ENCODE measurements at regions not wholly inside any gene's neighbourhood (a gene's known extent, or its start where the extent isn't known, plus 50 kb on each side); places are given as distances from the start of the nearest gene placed in this dataset.

DNA sequence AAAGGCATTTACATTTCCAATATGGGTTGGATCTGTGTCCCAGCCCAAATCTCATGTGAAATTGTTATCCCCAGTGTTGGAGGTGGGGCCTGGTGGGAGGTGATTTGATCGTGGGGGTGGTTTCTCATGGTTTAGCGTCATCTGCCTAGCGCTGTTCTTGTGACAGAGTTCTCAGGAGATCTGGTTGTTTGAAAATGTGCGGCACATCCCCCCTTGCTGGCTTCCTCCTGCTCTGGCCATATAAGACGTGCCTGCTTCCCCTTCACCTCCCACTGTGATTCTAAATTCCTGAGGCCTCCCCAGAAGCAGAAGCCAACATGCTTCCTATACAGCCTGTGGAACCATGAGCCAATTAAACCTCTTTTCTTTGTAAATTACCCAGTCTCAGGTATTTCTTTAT is 126.2 kb upstream of the FNDC3A start:
- Mint-ChIP-seq H3K9me3 (ENCODE audit: low read depth) (no peaks in the 10 kb centered on the region), H3K4me1 (ENCODE audit: low read depth) (peaks cover 29% of the 10 kb centered on the region), H3K36me3 (no peaks in the 10 kb centered on the region), H3K27me3 (peaks cover 5% of the 10 kb centered on the region), H3K4me3 (no peak overlapping the region), H3K27ac (no peak overlapping the region)

DNA sequence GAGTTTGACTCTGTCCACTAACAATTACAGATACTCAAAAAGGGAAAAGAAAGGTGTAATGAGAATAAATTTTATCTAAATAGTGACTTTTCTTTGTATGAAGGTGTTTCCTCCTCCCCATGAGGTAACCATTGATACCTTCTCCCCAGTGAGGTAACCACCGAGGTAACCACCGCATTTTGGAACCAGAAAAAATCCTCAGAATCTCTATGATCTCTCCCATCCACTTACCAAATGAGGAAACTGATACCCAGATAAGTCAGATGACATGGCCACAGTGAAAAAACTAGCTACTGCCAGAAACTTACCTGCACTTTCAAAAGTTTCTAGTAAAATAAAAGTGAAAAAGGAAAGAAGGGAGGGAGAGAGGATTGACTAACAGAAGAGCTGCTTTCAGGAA is 124.0 kb upstream of the FNDC3A start:
- Mint-ChIP-seq H3K9me3 (ENCODE audit: low read depth) (no peaks in the 10 kb centered on the region), H3K4me1 (ENCODE audit: low read depth) (peaks cover 29% of the 10 kb centered on the region), H3K36me3 (no peaks in the 10 kb centered on the region), H3K27me3 (peaks cover 5% of the 10 kb centered on the region), H3K27ac (no peak overlapping the region), H3K4me3 (peak overlapping the region; percentile 3)

DNA sequence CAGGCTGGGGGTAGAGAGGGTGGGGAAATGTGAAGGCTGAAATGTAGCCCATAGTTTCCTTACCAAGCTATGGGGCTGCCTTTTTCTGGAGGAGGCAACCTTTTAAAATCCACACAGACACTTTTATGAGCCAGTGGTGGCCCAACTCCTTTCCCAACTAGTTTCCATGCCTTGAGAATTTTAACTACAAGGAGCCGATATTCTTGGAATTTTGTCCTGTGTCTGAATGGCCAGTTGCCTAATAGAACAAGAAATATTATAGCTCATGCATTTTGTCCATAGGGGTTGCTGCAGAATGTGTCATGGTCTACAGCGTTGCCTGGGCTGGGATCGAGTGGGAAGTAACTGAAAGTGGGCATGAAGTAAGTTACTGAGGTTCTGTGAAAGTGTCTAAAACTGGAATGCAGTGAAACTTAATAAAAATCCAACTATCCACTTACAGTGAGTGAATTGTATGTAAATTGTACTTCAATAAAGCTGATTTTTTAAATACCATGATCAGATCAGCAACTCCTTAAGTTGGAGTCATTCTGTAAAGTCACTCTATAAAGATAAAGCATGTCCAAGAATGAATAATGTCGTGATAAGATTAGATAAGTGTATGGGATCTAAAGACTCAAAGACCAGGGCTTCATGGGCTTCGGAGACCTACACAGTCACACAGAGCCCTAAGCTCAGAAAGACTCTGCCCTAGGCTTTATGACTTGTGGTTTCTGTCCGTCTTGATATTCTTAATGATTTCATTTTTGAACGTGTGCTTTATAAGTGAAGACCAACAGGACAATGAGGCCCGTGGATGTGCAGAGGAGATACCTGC is 122.6 kb upstream of the FNDC3A start:
- Mint-ChIP-seq H3K27ac (no peak overlapping the region), H3K4me1 (ENCODE audit: low read depth) (peaks cover 36% of the 10 kb centered on the region), H3K27me3 (peaks cover 3% of the 10 kb centered on the region), H3K36me3 (no peaks in the 10 kb centered on the region), H3K9me3 (ENCODE audit: low read depth) (no peaks in the 10 kb centered on the region), H3K4me3 (peak overlapping the region; percentile 12)

DNA sequence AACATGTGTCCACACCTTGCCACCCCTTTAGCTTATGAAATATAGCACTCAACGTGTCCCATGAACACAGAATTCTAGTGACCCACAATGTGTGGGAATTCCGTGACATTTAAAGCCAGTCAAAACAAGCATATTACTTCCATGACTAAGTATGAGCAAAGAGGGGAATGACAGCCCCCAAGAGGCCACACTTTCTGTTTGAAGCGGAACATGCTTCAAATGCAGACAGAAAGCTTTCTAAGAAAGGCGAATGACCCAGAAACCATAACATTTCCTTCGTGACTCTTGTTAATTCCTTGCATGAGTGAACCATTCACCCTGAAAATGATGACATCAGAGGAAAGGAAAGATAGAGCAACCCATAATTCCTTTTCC is 122.0 kb upstream of the FNDC3A start:
- peak overlapping the region; percentile 80 for H3K27ac Mint-ChIP-seq
- peaks cover 41% of the 10 kb centered on the region for H3K4me1 Mint-ChIP-seq (ENCODE audit: low read depth)
- peak overlapping the region; percentile 12 for H3K4me3 Mint-ChIP-seq
- H3K36me3 Mint-ChIP-seq = no peaks in the 10 kb centered on the region
- no peaks in the 10 kb centered on the region for H3K9me3 Mint-ChIP-seq (ENCODE audit: low read depth)
- H3K27me3 Mint-ChIP-seq = peaks cover 3% of the 10 kb centered on the region

DNA sequence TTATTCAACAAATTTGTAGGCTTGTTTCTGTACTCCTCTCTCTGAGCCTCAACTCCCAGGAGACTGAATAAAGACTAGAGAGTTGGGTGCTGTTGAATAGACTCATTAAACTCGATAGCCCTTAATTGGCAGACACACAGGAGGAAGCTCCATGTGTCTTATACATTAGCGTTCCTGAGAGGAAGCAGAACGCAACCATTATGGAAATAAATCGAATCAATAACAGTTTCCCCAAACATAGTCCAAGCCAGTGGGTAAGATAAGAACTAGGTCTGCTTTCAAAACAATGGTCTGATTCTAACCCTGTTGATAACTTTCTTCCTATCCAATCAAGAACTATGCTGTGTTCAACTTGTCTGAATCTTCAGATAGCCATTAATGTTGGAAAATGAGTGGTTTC is 118.1 kb upstream of the FNDC3A start:
- no peak overlapping the region for H3K4me3 Mint-ChIP-seq

DNA sequence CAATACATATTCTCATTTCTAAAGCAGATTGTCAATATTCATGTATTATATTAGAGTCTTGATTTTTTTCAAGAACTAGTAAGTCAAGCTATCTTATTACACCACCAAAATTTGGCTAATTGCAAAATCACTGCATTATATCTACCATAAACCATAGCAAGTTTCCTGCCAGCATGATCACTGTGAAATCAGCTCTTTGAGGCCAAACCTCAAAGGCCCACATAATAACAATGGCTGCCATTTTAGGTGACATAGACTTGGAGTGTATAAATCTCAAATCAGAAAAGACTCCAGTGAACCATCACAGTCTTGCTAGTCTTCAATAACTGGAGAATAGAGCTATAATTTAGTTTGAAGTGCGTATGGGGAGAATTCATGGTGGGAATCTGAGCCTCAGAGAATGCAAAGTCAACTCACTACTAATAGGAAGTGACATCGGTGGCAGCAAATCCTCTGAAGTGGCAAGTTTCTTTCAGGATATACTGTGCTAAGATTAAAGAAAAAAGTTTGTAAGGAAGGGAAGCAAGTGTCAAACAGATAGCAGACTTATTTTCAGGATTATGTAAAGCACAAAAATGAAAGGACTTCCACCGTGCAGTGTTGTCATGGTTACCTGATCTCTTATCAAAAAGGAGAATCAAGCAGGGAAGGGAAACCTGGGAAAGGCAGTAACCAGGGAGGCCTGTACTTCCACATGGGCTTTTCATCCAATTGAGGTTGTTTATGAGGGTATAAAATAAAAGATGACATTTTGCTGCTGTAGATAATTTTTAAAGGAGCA is 117.4 kb upstream of the FNDC3A start:
- Mint-ChIP-seq H3K4me1 (ENCODE audit: low read depth) (peaks cover 24% of the 10 kb centered on the region), H3K9me3 (ENCODE audit: low read depth) (no peaks in the 10 kb centered on the region), H3K36me3 (no peaks in the 10 kb centered on the region), H3K4me3 (peak overlapping the region; percentile 25), H3K27ac (no peak overlapping the region), H3K27me3 (no peaks in the 10 kb centered on the region)

More for the DNA sequence above, 118.1 kb upstream of the FNDC3A start:
- Mint-ChIP-seq H3K27me3 (no peaks in the 10 kb centered on the region), H3K36me3 (no peaks in the 10 kb centered on the region), H3K4me1 (ENCODE audit: low read depth) (peaks cover 27% of the 10 kb centered on the region), H3K27ac (no peak overlapping the region), H3K9me3 (ENCODE audit: low read depth) (no peaks in the 10 kb centered on the region)

DNA sequence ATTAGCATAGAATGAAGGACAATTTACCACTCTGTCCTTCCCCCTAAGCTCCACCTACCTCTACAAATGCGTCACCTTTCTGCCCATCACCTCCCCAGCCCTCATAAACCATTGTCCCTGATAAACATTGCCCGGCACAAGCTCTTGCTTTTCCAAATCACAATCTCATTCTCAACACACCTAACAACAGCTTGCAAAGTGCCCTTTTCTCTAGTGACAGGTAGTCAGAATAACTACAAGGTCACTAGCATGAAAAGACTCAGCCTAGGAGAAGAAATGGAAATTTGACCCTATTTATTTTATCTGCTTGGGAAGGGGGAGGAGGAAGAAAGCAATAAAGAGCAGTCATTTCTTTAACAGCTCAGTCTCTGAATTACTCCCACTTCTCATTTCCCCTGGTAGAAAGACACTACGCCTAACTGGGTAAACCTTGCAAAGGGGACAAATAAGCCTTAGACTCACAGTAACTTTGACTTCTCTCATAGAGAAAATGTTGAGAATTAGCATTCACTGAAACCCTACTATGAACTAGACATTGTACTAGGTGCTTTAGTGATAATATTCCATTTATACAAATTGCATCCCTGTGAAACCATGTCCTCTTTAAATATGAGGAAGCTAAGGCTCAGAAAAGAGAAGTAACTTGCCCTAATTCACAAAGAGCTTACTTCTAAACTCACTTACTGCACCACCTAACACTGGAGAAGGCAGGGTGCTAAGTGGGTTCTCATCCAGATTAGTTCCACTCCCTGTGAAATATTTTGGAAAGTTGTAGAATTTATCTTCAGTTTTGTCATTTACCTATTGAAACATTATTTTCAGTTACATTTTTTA is 116.2 kb upstream of the FNDC3A start:
- H3K27ac Mint-ChIP-seq = no peak overlapping the region
- H3K27me3 Mint-ChIP-seq = no peaks in the 10 kb centered on the region
- H3K36me3 Mint-ChIP-seq = no peaks in the 10 kb centered on the region
- H3K4me3 Mint-ChIP-seq = no peak overlapping the region
- peaks cover 17% of the 10 kb centered on the region for H3K4me1 Mint-ChIP-seq (ENCODE audit: low read depth)
- H3K9me3 Mint-ChIP-seq (ENCODE audit: low read depth) = no peaks in the 10 kb centered on the region

DNA sequence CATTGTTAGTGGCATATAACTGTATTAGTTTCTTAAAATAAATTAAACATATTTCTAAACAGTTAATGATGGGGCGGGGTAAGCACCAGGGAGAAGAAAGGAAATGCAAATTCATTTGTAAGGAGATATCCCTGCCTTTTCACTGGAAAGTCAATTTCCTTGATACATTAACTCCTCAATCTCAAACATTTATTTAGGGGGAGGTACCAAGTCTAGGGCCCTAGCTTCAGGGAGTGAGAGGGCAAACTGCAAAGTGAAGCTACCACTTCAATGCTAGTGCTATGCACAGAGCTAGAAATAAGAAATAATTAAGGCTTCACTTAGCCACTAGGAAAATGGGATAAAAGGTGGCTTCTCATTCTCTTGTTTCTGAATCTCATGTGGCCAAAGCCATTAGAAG is 115.3 kb upstream of the FNDC3A start:
- Mint-ChIP-seq H3K4me3 (no peak overlapping the region), H3K9me3 (ENCODE audit: low read depth) (no peaks in the 10 kb centered on the region), H3K27ac (no peak overlapping the region), H3K4me1 (ENCODE audit: low read depth) (peaks cover 17% of the 10 kb centered on the region), H3K27me3 (no peaks in the 10 kb centered on the region), H3K36me3 (no peaks in the 10 kb centered on the region)

DNA sequence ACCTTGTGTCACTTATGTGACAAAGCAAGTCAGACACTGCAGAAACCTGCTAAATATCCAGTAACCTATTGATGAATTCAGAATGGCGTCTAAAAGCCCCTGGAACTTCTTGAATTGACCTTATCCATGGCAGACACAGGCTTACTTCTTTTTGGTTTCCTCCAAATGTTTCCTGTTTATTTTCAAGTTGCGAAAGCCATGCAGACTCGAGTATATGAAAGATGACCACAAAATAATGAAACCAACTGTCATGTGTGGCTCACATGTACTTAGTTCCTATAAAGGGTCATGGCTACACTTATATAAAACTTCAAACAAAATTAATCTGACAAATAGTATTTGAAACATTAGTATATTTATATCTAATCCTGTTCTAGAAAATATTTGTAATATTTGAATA is 113.1 kb upstream of the FNDC3A start:
- Mint-ChIP-seq H3K4me1 (ENCODE audit: low read depth) (peaks cover 15% of the 10 kb centered on the region), H3K36me3 (no peaks in the 10 kb centered on the region), H3K27me3 (no peaks in the 10 kb centered on the region), H3K4me3 (no peak overlapping the region), H3K27ac (no peak overlapping the region), H3K9me3 (ENCODE audit: low read depth) (no peaks in the 10 kb centered on the region)

DNA sequence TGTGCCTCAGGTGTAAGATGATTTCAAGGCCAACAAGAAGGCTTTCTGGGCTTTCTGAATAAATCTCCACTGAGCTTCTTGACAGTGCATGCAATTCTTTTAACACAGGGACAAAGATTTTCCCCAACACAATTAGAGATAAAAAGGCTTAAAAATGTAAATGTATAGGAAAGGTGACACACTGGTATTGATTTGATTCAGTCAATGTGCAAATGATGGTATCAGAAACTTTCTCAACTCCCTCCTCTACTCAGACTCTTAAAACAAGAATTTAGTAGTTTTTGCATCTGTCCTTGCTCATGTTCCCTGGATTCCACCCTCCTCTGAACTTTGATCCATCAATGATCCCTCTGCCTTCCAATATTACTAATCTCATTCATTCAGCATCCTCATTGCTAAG is 111.6 kb upstream of the FNDC3A start:
- H3K27ac Mint-ChIP-seq = no peak overlapping the region
- H3K27me3 Mint-ChIP-seq = no peaks in the 10 kb centered on the region
- H3K36me3 Mint-ChIP-seq = no peaks in the 10 kb centered on the region
- no peaks in the 10 kb centered on the region for H3K9me3 Mint-ChIP-seq (ENCODE audit: low read depth)
- H3K4me1 Mint-ChIP-seq (ENCODE audit: low read depth) = peaks cover 4% of the 10 kb centered on the region
- H3K4me3 Mint-ChIP-seq = no peak overlapping the region

DNA sequence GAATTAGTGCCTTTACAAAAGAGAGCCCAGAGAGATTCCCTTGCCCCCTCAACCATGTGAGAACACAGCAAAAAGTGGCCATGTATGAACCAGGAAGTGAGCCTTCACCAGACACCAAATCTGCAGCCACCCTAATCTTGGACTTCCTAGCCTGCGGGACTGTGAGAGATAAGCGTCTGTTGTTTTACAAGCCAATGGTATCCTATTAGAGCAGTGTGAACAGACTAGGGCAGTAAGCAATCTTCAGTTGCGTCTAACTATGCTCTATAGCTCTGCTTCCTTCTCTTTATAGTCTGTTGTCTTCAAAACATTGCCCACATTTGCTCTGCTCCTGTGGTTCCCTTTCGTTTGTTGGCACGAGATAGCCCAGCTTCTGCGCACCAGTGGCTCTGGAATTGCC is 109.5 kb upstream of the FNDC3A start:
- no peaks in the 10 kb centered on the region for H3K36me3 Mint-ChIP-seq
- no peaks in the 10 kb centered on the region for H3K4me1 Mint-ChIP-seq (ENCODE audit: low read depth)
- no peak overlapping the region for H3K27ac Mint-ChIP-seq
- H3K9me3 Mint-ChIP-seq (ENCODE audit: low read depth) = no peaks in the 10 kb centered on the region
- no peak overlapping the region for H3K4me3 Mint-ChIP-seq
- no peaks in the 10 kb centered on the region for H3K27me3 Mint-ChIP-seq

DNA sequence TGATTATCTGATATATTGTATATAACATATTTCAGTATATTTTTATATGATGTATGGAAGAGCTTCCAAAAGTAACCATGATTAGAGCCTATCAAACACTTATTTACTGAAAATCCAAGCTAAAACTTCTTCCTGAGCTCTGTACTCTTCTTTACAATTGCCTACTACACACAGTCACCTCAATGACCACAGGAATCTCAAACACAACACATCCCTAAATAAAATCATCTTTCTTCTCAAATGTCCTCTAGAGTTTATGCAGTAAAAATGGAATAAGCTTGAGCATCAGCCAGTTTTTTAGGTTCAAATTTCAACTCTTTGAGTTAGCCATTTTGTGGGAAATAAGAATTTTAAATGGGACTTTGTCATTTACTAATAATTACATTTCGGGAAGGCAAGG is 102.6 kb upstream of the FNDC3A start:
- H3K9me3 Mint-ChIP-seq (ENCODE audit: low read depth) = no peaks in the 10 kb centered on the region
- H3K4me3 Mint-ChIP-seq = no peak overlapping the region
- no peaks in the 10 kb centered on the region for H3K4me1 Mint-ChIP-seq (ENCODE audit: low read depth)
- H3K27ac Mint-ChIP-seq = no peak overlapping the region
- H3K36me3 Mint-ChIP-seq = no peaks in the 10 kb centered on the region
- no peaks in the 10 kb centered on the region for H3K27me3 Mint-ChIP-seq

DNA sequence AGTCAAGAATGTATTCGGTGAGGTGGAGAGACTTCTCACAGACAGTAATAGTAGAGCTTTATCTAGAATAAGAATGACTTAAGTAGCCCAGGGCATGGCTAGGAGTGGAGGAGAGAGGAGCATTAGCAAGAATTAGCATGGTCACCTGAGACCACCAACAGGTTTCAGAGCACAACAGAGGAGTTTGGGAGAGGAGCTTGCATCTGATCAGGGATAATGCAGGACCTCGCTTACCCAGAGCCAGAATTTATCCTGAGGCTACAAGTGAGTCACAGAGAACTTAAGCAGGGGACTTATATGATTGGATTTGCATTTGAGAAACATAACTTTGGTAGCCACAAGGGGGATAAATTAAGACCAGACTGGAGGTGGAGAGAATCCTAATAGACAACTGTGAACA is 102.1 kb upstream of the FNDC3A start:
- H3K4me1 Mint-ChIP-seq (ENCODE audit: low read depth) = no peaks in the 10 kb centered on the region
- H3K36me3 Mint-ChIP-seq = no peaks in the 10 kb centered on the region
- no peak overlapping the region for H3K27ac Mint-ChIP-seq
- no peaks in the 10 kb centered on the region for H3K9me3 Mint-ChIP-seq (ENCODE audit: low read depth)
- no peaks in the 10 kb centered on the region for H3K27me3 Mint-ChIP-seq
- H3K4me3 Mint-ChIP-seq = no peak overlapping the region

DNA sequence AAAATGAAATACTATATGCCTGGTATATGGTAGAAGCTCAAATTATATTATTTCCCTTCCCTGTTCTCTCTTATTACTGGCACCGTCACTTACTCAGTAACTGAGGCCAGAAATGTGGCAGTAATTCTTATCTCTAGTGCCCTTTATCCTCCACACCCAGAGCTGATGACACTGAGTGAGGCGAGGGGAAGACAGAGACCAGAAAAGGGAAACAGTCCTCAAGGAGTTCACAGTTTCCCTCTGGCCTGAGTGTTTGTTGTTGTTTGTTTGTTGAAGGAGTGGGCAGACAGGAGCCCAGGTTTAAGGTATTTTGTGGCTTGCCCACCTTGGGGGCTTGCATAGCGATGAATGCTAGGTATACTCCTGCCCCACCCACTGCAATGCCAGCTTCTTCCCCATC is 101.5 kb upstream of the FNDC3A start:
- Mint-ChIP-seq H3K4me3 (no peak overlapping the region), H3K27me3 (no peaks in the 10 kb centered on the region), H3K27ac (no peak overlapping the region), H3K9me3 (ENCODE audit: low read depth) (no peaks in the 10 kb centered on the region), H3K4me1 (ENCODE audit: low read depth) (peaks cover 2% of the 10 kb centered on the region), H3K36me3 (no peaks in the 10 kb centered on the region)

DNA sequence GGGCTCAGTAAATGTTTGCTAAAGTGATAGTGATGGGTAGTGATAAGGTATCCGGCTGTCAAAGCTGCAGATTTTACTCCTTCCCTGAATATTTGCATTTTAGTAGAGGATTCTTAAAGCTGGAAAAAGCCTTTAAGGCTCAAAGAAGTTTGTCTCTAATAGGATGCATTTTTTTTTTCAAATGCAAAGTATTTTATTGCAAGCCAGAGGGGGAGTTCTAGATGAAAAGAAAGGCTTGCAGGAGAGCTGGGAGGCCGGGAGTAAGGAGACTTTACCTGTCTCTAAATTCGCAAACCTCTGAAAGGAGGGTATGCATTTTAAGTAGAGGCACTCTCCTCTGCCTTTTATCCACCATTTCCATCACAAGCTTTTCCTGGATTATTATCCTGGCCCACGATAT is 100.7 kb upstream of the FNDC3A start:
- H3K27ac Mint-ChIP-seq = no peak overlapping the region
- H3K36me3 Mint-ChIP-seq = no peaks in the 10 kb centered on the region
- H3K4me3 Mint-ChIP-seq = no peak overlapping the region
- no peaks in the 10 kb centered on the region for H3K9me3 Mint-ChIP-seq (ENCODE audit: low read depth)
- H3K27me3 Mint-ChIP-seq = no peaks in the 10 kb centered on the region
- H3K4me1 Mint-ChIP-seq (ENCODE audit: low read depth) = peaks cover 11% of the 10 kb centered on the region

Measured in activated naive CD8-positive, alpha-beta T cell (primary cell).